GM21528 (cell line): ENCODE measurements at regions not wholly inside any gene's neighbourhood (a gene's known extent, or its start where the extent isn't known, plus 50 kb on each side); places are given as distances from the start of the nearest gene placed in this dataset.

ENCODE experiments used
- ATAC-seq: cut with Tn5 transposase; IDR thresholded peaks from one replicate; pipeline ENCODE4 v1.9.1; 2021; ENCODE audit warnings: mild to moderate bottlenecking, moderate library complexity; ENCODE audit not compliant: unreplicated experiment, low FRiP score

GRCh38 chr10:106216085-106216484 lies 948.4 kb downstream of the SORCS1 start:
- no peak for ATAC-seq

- ATAC-seq = no peak
These were observed 950.3 kb downstream of the SORCS1 start for GRCh38 chr10:106214243-106214642.

- ATAC-seq = no peak
These were observed 951.0 kb downstream of the SORCS1 start for GRCh38 chr10:106213493-106213892.

- no peak for ATAC-seq
These were observed 966.2 kb downstream of the SORCS1 start for GRCh38 chr10:106198275-106198674.

GRCh38 chr10:106189292-106189691 lies 975.2 kb downstream of the SORCS1 start:
- no peak for ATAC-seq

GRCh38 chr10:106185951-106186350 lies 978.6 kb downstream of the SORCS1 start:
- ATAC-seq = no peak

GRCh38 chr10:106183041-106183440 lies 981.5 kb downstream of the SORCS1 start:
- no peak for ATAC-seq

- no peak for ATAC-seq
These were observed 982.0 kb downstream of the SORCS1 start for GRCh38 chr10:106182542-106182941.

- no peak for ATAC-seq
These were observed 983.0 kb downstream of the SORCS1 start for GRCh38 chr10:106181501-106181900.

GRCh38 chr10:106179430-106179829 lies 985.1 kb downstream of the SORCS1 start:
- no peak for ATAC-seq

GRCh38 chr10:106175760-106176377 lies 988.6 kb downstream of the SORCS1 start:
- no peak for ATAC-seq

GRCh38 chr10:106173838-106174237 lies 990.7 kb downstream of the SORCS1 start:
- no peak for ATAC-seq

GRCh38 chr10:106169241-106169640 lies 995.3 kb downstream of the SORCS1 start:
- ATAC-seq = no peak

GRCh38 chr10:106167946-106168345 lies 996.6 kb downstream of the SORCS1 start:
- ATAC-seq = no peak

- ATAC-seq = no peak
These were observed 1006.3 kb downstream of the SORCS1 start for GRCh38 chr10:106158241-106158640.

- no peak for ATAC-seq
These were observed 1017.5 kb downstream of the SORCS1 start for GRCh38 chr10:106147021-106147420.

GRCh38 chr10:106139915-106140314 lies 1024.6 kb downstream of the SORCS1 start:
- ATAC-seq = no peak

GRCh38 chr10:106136175-106136574 lies 1028.3 kb downstream of the SORCS1 start:
- no peak for ATAC-seq

- no peak for ATAC-seq
These were observed 1030.0 kb downstream of the SORCS1 start for GRCh38 chr10:106134326-106135000.

GRCh38 chr10:106133451-106133850 lies 1031.1 kb downstream of the SORCS1 start:
- no peak for ATAC-seq

- ATAC-seq = no peak
These were observed 1031.5 kb downstream of the SORCS1 start for GRCh38 chr10:106132956-106133355.

GRCh38 chr10:106114656-106115186 lies 1049.8 kb downstream of the SORCS1 start:
- ATAC-seq = no peak
